ENCODE measurements at regions not wholly inside any gene's neighbourhood (a gene's known extent, or its start where the extent isn't known, plus 50 kb on each side); places are given as distances from the start of the nearest gene placed in this dataset.

DNA sequence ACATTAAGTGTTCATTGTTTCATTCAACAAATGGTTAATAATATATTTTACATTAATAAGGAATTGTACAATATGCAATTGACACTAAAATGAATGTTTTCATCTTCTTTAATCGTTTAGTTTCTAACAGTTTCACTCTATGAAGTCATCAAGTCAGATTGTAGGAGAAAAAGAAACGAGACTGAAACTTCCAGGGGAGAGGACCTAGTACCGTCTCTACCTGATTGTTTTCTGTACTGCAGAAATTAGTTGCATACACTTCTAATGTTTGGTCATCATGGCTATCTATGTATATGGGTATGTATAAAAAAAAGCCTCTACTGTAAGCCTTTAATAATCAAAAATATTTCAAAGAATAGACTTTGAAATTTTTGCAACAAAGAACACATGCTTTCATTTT is 1350.9 kb downstream of the ARAP2 start:
- H3K9me3 ChIP-seq, result no peaks in the 10 kb centered on the region
- DNase-seq (no peak), ATAC-seq (ENCODE audit: low FRiP score in 2 of 2) (no peak)
- no peaks in the 10 kb centered on the region for H3K4me1 ChIP-seq
- H3K27me3 ChIP-seq, result no peaks in the 10 kb centered on the region
- no peak for TF ChIP-seq POLR2A (IDR thresholded peaks at IDR 0.05)
- TF ChIP-seq, protein P1, sequence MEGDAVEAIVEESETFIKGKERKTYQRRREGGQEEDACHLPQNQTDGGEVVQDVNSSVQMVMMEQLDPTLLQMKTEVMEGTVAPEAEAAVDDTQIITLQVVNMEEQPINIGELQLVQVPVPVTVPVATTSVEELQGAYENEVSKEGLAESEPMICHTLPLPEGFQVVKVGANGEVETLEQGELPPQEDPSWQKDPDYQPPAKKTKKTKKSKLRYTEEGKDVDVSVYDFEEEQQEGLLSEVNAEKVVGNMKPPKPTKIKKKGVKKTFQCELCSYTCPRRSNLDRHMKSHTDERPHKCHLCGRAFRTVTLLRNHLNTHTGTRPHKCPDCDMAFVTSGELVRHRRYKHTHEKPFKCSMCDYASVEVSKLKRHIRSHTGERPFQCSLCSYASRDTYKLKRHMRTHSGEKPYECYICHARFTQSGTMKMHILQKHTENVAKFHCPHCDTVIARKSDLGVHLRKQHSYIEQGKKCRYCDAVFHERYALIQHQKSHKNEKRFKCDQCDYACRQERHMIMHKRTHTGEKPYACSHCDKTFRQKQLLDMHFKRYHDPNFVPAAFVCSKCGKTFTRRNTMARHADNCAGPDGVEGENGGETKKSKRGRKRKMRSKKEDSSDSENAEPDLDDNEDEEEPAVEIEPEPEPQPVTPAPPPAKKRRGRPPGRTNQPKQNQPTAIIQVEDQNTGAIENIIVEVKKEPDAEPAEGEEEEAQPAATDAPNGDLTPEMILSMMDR (IDR thresholded peaks at IDR 0.05), result no peak
- no peak for TF ChIP-seq EP300 (IDR thresholded peaks at IDR 0.05)
- H3K27ac ChIP-seq, result no peak overlapping the region
- H3K36me3 ChIP-seq, result no peaks in the 10 kb centered on the region
- H3K4me3 ChIP-seq, result no peak overlapping the region
- WGBS, 2 donors, result 69 to 78% methylated on average over 3 of the region's 3 CpGs

DNA sequence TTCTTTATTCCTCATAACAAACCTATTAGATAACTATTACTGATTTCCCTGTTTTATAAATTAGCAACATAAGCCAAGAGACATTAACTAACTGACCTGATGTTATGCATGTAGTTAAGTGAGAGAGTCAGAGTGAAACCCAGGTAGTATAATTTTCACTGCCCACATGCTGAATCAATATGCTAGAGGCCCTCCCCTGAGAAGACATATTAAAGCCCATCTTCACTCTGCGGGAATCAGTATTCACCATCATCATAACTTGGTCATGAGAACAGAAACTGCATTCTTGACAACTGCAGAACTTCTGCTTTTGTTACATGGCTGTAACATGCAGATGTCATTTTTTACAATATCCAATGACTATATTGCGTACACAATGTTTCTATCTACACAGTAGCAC is 1324.3 kb downstream of the ARAP2 start:
- ATAC-seq (ENCODE audit: low FRiP score in 2 of 2) (no peak), DNase-seq (no peak)
- Histone ChIP-seq H3K9me3 (no peaks in the 10 kb centered on the region), H3K36me3 (no peaks in the 10 kb centered on the region), H3K4me1 (no peaks in the 10 kb centered on the region), H3K27me3 (no peaks in the 10 kb centered on the region), H3K27ac (no peak overlapping the region), H3K4me3 (no peak overlapping the region)
- no peak for TF ChIP-seq POLR2A (IDR thresholded peaks at IDR 0.05)
- TF ChIP-seq POLR2AphosphoS5 (IDR thresholded peaks at IDR 0.05), result no peak
- no peak for TF ChIP-seq EP300 (IDR thresholded peaks at IDR 0.05)
- TF ChIP-seq, protein P1 (IDR thresholded peaks at IDR 0.05), result no peak
- 84 to 90% methylated on average over 2 of the region's 2 CpGs for WGBS, 2 donors

DNA sequence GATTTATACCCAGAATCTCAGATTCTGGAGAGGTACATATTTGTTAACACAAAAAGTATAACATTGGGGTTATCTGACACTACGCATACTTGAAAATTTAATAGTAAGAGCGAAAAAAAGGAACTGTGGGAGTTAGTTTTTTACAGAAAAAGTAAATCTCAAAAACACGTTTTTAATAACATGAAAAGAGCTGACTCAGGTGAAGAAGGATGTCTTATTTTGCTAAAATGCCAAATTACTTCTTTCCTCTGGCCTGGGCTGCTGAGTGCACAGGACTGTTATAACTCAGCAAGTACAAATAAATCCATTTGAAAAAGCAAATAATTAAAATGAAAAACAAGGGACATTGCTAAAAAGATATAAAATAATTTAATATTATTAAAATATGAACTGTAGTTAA is 1322.9 kb downstream of the ARAP2 start:
- Histone ChIP-seq H3K27me3 (no peaks in the 10 kb centered on the region), H3K36me3 (no peaks in the 10 kb centered on the region), H3K4me1 (no peaks in the 10 kb centered on the region), H3K9me3 (no peaks in the 10 kb centered on the region), H3K27ac (no peak overlapping the region), H3K4me3 (no peak overlapping the region)
- no peak for TF ChIP-seq POLR2A (IDR thresholded peaks at IDR 0.05)
- TF ChIP-seq, protein P1 (IDR thresholded peaks at IDR 0.05), result no peak
- no peak for TF ChIP-seq POLR2AphosphoS5 (IDR thresholded peaks at IDR 0.05)
- no peak for TF ChIP-seq EP300 (IDR thresholded peaks at IDR 0.05)
- WGBS, 2 donors, result 71 to 74% methylated on average over 3 of the region's 3 CpGs
- no peak for DNase-seq
- ATAC-seq (ENCODE audit: low FRiP score in 2 of 2), result no peak

DNA sequence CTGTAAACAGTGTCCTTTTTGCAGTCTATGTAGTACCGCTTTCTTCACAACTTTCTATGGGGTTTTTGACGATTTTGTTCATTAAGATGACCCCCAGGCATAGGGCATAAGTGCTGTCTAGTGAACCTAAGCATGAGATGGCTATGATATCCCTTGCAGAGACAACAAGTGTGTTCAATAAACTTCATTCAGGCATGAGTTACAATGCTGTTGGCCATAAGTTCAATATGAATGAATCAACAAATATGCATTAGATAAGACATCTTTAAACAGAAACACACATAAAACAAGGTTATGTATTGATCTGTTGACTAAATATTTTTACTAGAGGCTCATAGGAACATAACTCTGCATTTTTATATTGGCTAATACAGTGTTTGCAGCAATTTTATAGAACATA is 1322.0 kb downstream of the ARAP2 start:
- Histone ChIP-seq H3K27ac (no peak overlapping the region), H3K36me3 (no peaks in the 10 kb centered on the region), H3K4me1 (no peaks in the 10 kb centered on the region), H3K9me3 (no peaks in the 10 kb centered on the region), H3K4me3 (no peak overlapping the region), H3K27me3 (no peaks in the 10 kb centered on the region)
- DNase-seq (no peak), ATAC-seq (ENCODE audit: low FRiP score in 2 of 2) (no peak)
- no peak for TF ChIP-seq POLR2AphosphoS5 (IDR thresholded peaks at IDR 0.05)
- TF ChIP-seq, protein P1 (IDR thresholded peaks at IDR 0.05), result no peak
- no peak for TF ChIP-seq POLR2A (IDR thresholded peaks at IDR 0.05)
- TF ChIP-seq EP300 (IDR thresholded peaks at IDR 0.05), result no peak
- 75 to 85% methylated on average over 2 of the region's 2 CpGs for WGBS, 2 donors

DNA sequence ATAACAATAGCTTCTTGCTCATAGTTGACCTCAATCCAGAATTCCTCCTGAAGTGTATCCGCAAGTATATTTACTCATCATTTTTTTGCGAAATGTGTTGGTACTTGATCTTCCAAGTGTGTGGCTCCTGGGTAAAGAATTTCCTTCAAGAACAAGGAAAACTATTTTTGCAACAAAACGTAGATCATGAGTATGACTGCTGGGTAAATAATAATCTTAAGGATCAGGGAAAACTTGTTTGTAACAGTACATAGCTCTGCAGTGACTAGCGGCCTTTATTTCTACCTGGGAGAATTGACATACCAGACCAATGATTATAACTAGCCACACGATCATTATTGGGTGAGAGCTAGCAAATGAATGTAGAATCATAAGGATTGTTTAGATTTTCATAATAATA is 1311.7 kb downstream of the ARAP2 start:
- TF ChIP-seq EP300 (IDR thresholded peaks at IDR 0.05) (no peak), POLR2AphosphoS5 (IDR thresholded peaks at IDR 0.05) (no peak), POLR2A (IDR thresholded peaks at IDR 0.05) (no peak)
- TF ChIP-seq, protein P1 (IDR thresholded peaks at IDR 0.05), result no peak
- Histone ChIP-seq H3K4me3 (no peak overlapping the region), H3K36me3 (no peaks in the 10 kb centered on the region), H3K4me1 (no peaks in the 10 kb centered on the region), H3K9me3 (no peaks in the 10 kb centered on the region), H3K27ac (no peak overlapping the region), H3K27me3 (no peaks in the 10 kb centered on the region)
- WGBS, 2 donors, result 52 to 58% methylated on average over 5 of the region's 5 CpGs
- no peak for DNase-seq
- ATAC-seq (ENCODE audit: low FRiP score in 2 of 2), result no peak
